HepG2 (cell line): ENCODE measurements at regions not wholly inside any gene's neighbourhood (a gene's known extent, or its start where the extent isn't known, plus 50 kb on each side); places are given as distances from the start of the nearest gene placed in this dataset.

Experiments used
- ATAC-seq: fragments of 200-7000 bp; cut with Tn5 transposase; 3 replicates; pipeline ENCODE4 v1.9.1; 2020; ENCODE audit warnings: mild to moderate bottlenecking, moderate library complexity
- BruUV-seq: library from RNA; stranded (reverse); fragments of 400-500 nt; replicated peaks from 2 replicates; lab custom pipeline; 2021; lab: Mats Ljungman, UMichigan
- CTCF ChIA-PET: fragments of 300-600 bp; formaldehyde crosslinking; extraction: SDS; loops from one replicate; lab custom pipeline; 2021; ENCODE audit warnings: low total read pairs, inconsistent platforms, low intra/inter-chr PET ratio; lab: Yijun Ruan, JAX
- POLR2A ChIA-PET: fragments of 350-600 bp; sonication (Branson Sonifier 250); formaldehyde crosslinking; loops from one replicate; lab custom pipeline; 2020; ENCODE audit warnings: antibody characterized with exemption, inconsistent platforms; lab: Yijun Ruan, JAX
- DNase-seq: peaks from one replicate; pipeline ENCODE4 v3.0.0-alpha.2; 2015; ENCODE audit warnings: low spot score
- FAIRE-seq: peaks from 3 replicates; lab custom pipeline; 2011; peaks lifted over from hg19 to GRCh38; lab: Jason Lieb, UNC
- H2AFZ ChIP-seq: one replicate; pipeline ENCODE4 v1.6.1; 2011; ENCODE audit warnings: low read length, inconsistent platforms
- H3K27ac ChIP-seq: fragments of 300-600 bp; 3 replicates; pipeline ENCODE4 v1.8.0; 2011; ENCODE audit warnings: mixed run types, mild to moderate bottlenecking, mixed read lengths, low read length, inconsistent platforms; ENCODE audit not compliant: insufficient read depth; ENCODE audit errors: extremely low read length
- H3K27me3 ChIP-seq, 2 experiments: fragments of 200-600 bp in 1 of 2; 2 replicates in 1 of 2; 3 replicates in 1 of 2; pipeline versions ENCODE4 v1.6.0 to v1.8.0; 2011; ENCODE audit warnings: low read length in 2 of 2, mild to moderate bottlenecking in 2 of 2, moderate library complexity in 2 of 2, inconsistent platforms in 1 of 2; ENCODE audit not compliant: insufficient read depth in 2 of 2, control insufficient read depth in 1 of 2
- H3K36me3 ChIP-seq, 2 experiments: fragments of 200-600 bp in 1 of 2; replicated peaks in 1 of 2; 2 replicates in 1 of 2; 3 replicates in 1 of 2; pipeline versions ENCODE4 v1.5.1 to v1.8.0; 2011; ENCODE audit warnings: low read length in 2 of 2, inconsistent platforms in 1 of 2; ENCODE audit not compliant: insufficient read depth in 2 of 2, control insufficient read depth in 1 of 2
- H3K4me1 ChIP-seq: 2 replicates; pipeline ENCODE4 v1.5.1; 2012; ENCODE audit warnings: low read length, inconsistent platforms; ENCODE audit not compliant: insufficient read depth
- H3K4me2 ChIP-seq: 2 replicates; pipeline ENCODE4 v1.6.0; 2011; ENCODE audit warnings: low read depth, low read length, inconsistent platforms
- H3K4me3 ChIP-seq, 3 experiments: fragments of 200-600 bp in 1 of 3; sonication (generic), shearing (Covaris generic) in 1 of 3; replicated peaks in 1 of 3; 2 replicates each; pipeline ENCODE4 v1.5.1; 2011 to 2016; ENCODE audit warnings: low read length in 3 of 3, inconsistent platforms in 2 of 3, low read depth in 2 of 3, mild to moderate bottlenecking in 2 of 3, control low read depth in 1 of 3, mixed read lengths in 1 of 3; ENCODE audit not compliant: insufficient read depth in 1 of 3
- H3K79me2 ChIP-seq: one replicate; pipeline ENCODE4 v1.6.1; 2011; ENCODE audit warnings: low read length, inconsistent platforms; ENCODE audit not compliant: insufficient read depth
- H3K9ac ChIP-seq: 2 replicates; pipeline ENCODE4 v1.6.0; 2011; ENCODE audit warnings: mild to moderate bottlenecking, low read depth, low read length, inconsistent platforms; ENCODE audit not compliant: insufficient read depth
- H3K9me3 ChIP-seq: 2 replicates; pipeline ENCODE4 v1.5.1; 2012; ENCODE audit warnings: mild to moderate bottlenecking, low read length
- H4K20me1 ChIP-seq: 2 replicates; pipeline ENCODE4 v1.6.0; 2011; ENCODE audit warnings: inconsistent platforms, mild to moderate bottlenecking, low read length, moderate library complexity; ENCODE audit not compliant: insufficient read depth
- ARNT ChIP-seq: fragments of 450-650 bp; IDR thresholded peaks from 2 replicates; pipeline ENCODE4 v1.6.1; 2017
- CEBPG ChIP-seq: IDR thresholded peaks from 2 replicates; pipeline ENCODE4 v1.6.1; 2016
- CREB1 ChIP-seq, 2 experiments: fragments of 450-650 bp in 1 of 2; IDR thresholded peaks; 2 replicates each; pipeline ENCODE4 v1.6.1; 2016 to 2017; ENCODE audit warnings: control low read depth in 1 of 2, mild to moderate bottlenecking in 1 of 2, missing compliant biosample characterization in 1 of 2, missing genetic modification characterization in 1 of 2
- FOXO1 ChIP-seq: sonication (generic); formaldehyde crosslinking; IDR thresholded peaks from 2 replicates; pipeline ENCODE4 v1.4.0; 2020; ENCODE audit warnings: missing genetic modification reagents
- HCFC1 ChIP-seq: fragments of 150-350 bp; IDR thresholded peaks from 2 replicates; pipeline ENCODE4 v1.6.1; 2014; ENCODE audit warnings: low read depth, low read length
- JARID2 ChIP-seq: sonication (generic); formaldehyde crosslinking; IDR thresholded peaks from 2 replicates; pipeline ENCODE4 v1.8.1; 2023; ENCODE audit warnings: missing genetic modification reagents, inconsistent platforms; ENCODE audit not compliant: insufficient replicate concordance
- PRPF4 ChIP-seq: fragments of 200-400 bp; formaldehyde crosslinking; IDR thresholded peaks from 2 replicates; pipeline ENCODE4 v1.6.1; 2016; ENCODE audit warnings: low read length, low read depth; ENCODE audit not compliant: poor library complexity, severe bottlenecking
- TRIM24 ChIP-seq: sonication (generic); formaldehyde crosslinking; IDR thresholded peaks from 2 replicates; pipeline ENCODE4 v1.8.0; 2022; ENCODE audit warnings: mild to moderate bottlenecking, missing genetic modification reagents
- ZFP82 ChIP-seq: sonication (generic); formaldehyde crosslinking; IDR thresholded peaks from 2 replicates; pipeline ENCODE4 v1.5.1; 2020; ENCODE audit warnings: mild to moderate bottlenecking, missing genetic modification reagents, borderline replicate concordance
- ZNF430 ChIP-seq: sonication (generic); formaldehyde crosslinking; IDR thresholded peaks from 2 replicates; pipeline ENCODE4 v1.9.0; 2021; ENCODE audit warnings: mild to moderate bottlenecking, missing genetic modification reagents
- ZNF441 ChIP-seq: sonication (generic); formaldehyde crosslinking; IDR thresholded peaks from 2 replicates; pipeline ENCODE4 v1.7.0; 2021; ENCODE audit warnings: missing genetic modification reagents, borderline replicate concordance
- WGBS: methylation state at CpG from one replicate; pipeline ENCODE4 v1.1.6; 2017; ENCODE audit warnings: low lambda C conversion rate; 5-methylcytosine and 5-hydroxymethylcytosine counted together
- in situ Hi-C: cut with HindIII; loops from 2 replicates; pipeline ENCODE4 v1.10.0; 2017; ENCODE audit warnings: low pct_unique_long_range_greater_than_20kb; ENCODE audit not compliant: extremely low pct_ligation_motif_present
- intact Hi-C: fragments of 100-400 bp; cut with micrococcal nuclease; formaldehyde crosslinking; loops from one replicate; pipeline ENCODE4 v1.10.0; 2022; ENCODE audit not compliant: unreplicated experiment
- TF ChIP-seq, protein P1 (sequence below): sonication (generic); formaldehyde crosslinking; IDR thresholded peaks from 2 replicates; pipeline ENCODE4 v1.4.0; 2020; ENCODE audit warnings: mild to moderate bottlenecking, missing genetic modification reagents
- TF ChIP-seq, protein P2 (sequence below): sonication (generic); formaldehyde crosslinking; IDR thresholded peaks from 2 replicates; pipeline ENCODE4 v1.4.0; 2020; ENCODE audit warnings: missing genetic modification reagents

DNA sequence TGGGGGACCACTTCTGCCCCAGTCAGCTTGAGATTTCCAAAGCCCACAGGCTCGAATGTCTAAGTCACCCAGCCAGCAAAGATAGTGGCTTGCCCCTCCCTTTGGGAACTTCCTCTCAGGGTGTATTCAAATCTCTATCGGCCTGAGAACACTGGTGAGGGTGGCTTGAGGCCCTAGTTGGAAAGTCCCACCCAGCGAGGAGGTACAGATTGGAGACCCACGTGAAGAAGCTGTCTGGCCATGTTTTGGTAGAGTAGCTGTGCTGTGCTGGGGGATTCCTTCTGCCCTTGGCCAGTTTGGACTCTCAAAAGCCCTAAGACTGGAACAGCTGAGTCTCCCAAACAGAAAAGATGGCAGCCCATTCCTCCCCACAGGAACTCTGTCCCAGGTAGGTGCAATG, 172.7 kb upstream of the RIOK2 start:
- H3K4me1 ChIP-seq: no peaks in the 10 kb centered on the region
- intact Hi-C loops: no loop called here

GRCh38 chr5:97363577-97363976, 180.5 kb upstream of the RIOK2 start:
- H3K27ac ChIP-seq: no peak overlapping the region
- no peak overlapping the region for H3K4me3 ChIP-seq
- ChIA-PET CTCF (no interaction called here), POLR2A (no interaction called here)
- FAIRE-seq (no peak), DNase-seq (no peak), ATAC-seq (no peak)
- no peaks in the 10 kb centered on the region; a peak in 1 of 5 replicates for H3K27me3 ChIP-seq
- H4K20me1 ChIP-seq: no peaks in the 10 kb centered on the region
- no peak overlapping the region for H3K4me2 ChIP-seq
- no TSS peak for BruUV-seq
- in situ Hi-C loops (no loop called here), intact Hi-C loops (no loop called here)
- no peak overlapping the region for H2AFZ ChIP-seq
- H3K9me3 ChIP-seq: no peaks in the 10 kb centered on the region
- no peak overlapping the region for H3K9ac ChIP-seq
- 2% methylated on average over 3 of the region's 3 CpGs for WGBS
- H3K36me3 ChIP-seq: no peaks in the 10 kb centered on the region
- no peaks in the 10 kb centered on the region for H3K79me2 ChIP-seq
- TF ChIP-seq PRPF4: no peak
- TF ChIP-seq FOXO1 (CRISPR knock-in tag): no peak
- TF ChIP-seq CREB1 (IDR thresholded peaks at IDR 0.05): no peak
- TF ChIP-seq CREB1 (CRISPR knock-in tag; IDR thresholded peaks at IDR 0.05): no peak
- no peak for TF ChIP-seq JARID2 (CRISPR knock-in tag)
- TF ChIP-seq CEBPG (CRISPR knock-in tag): no peak
- TF ChIP-seq ZNF441 (CRISPR knock-in tag): no peak
- TF ChIP-seq, protein P1, sequence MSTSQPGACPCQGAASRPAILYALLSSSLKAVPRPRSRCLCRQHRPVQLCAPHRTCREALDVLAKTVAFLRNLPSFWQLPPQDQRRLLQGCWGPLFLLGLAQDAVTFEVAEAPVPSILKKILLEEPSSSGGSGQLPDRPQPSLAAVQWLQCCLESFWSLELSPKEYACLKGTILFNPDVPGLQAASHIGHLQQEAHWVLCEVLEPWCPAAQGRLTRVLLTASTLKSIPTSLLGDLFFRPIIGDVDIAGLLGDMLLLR: no peak
- H3K4me1 ChIP-seq: no peaks in the 10 kb centered on the region

More for the DNA sequence above, 172.7 kb upstream of the RIOK2 start:
- FAIRE-seq (no peak), DNase-seq (no peak), ATAC-seq (no peak)
- in situ Hi-C loops: no loop called here
- ChIA-PET POLR2A (no interaction called here), CTCF (no interaction called here)
- no peak overlapping the region for H3K9ac ChIP-seq
- H3K27me3 ChIP-seq: no peaks in the 10 kb centered on the region
- peaks cover 23% of the 10 kb centered on the region; the same call in 1 of the 2 replicates for H3K9me3 ChIP-seq
- no peaks in the 10 kb centered on the region for H3K36me3 ChIP-seq
- no peak overlapping the region for H2AFZ ChIP-seq
- BruUV-seq: no TSS peak
- 0% methylated on average over 3 of the region's 4 CpGs for whole genome bisulfite sequencing
- H3K79me2 ChIP-seq: no peaks in the 10 kb centered on the region
- H4K20me1 ChIP-seq: no peaks in the 10 kb centered on the region
- H3K4me3 ChIP-seq: no peak overlapping the region
- TF ChIP-seq TRIM24 (CRISPR knock-in tag) (no peak), ARNT (no peak), ZNF430 (CRISPR knock-in tag) (no peak), ZFP82 (CRISPR knock-in tag) (no peak), HCFC1 (no peak)
- TF ChIP-seq, protein P2, sequence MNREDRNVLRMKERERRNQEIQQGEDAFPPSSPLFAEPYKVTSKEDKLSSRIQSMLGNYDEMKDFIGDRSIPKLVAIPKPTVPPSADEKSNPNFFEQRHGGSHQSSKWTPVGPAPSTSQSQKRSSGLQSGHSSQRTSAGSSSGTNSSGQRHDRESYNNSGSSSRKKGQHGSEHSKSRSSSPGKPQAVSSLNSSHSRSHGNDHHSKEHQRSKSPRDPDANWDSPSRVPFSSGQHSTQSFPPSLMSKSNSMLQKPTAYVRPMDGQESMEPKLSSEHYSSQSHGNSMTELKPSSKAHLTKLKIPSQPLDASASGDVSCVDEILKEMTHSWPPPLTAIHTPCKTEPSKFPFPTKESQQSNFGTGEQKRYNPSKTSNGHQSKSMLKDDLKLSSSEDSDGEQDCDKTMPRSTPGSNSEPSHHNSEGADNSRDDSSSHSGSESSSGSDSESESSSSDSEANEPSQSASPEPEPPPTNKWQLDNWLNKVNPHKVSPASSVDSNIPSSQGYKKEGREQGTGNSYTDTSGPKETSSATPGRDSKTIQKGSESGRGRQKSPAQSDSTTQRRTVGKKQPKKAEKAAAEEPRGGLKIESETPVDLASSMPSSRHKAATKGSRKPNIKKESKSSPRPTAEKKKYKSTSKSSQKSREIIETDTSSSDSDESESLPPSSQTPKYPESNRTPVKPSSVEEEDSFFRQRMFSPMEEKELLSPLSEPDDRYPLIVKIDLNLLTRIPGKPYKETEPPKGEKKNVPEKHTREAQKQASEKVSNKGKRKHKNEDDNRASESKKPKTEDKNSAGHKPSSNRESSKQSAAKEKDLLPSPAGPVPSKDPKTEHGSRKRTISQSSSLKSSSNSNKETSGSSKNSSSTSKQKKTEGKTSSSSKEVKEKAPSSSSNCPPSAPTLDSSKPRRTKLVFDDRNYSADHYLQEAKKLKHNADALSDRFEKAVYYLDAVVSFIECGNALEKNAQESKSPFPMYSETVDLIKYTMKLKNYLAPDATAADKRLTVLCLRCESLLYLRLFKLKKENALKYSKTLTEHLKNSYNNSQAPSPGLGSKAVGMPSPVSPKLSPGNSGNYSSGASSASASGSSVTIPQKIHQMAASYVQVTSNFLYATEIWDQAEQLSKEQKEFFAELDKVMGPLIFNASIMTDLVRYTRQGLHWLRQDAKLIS (CRISPR knock-in tag): no peak
- H3K27ac ChIP-seq: no peak overlapping the region
- no peak overlapping the region for H3K4me2 ChIP-seq
